GM19452 (cell line): ENCODE measurements at regions not wholly inside any gene's neighbourhood (a gene's known extent, or its start where the extent isn't known, plus 50 kb on each side); places are given as distances from the start of the nearest gene placed in this dataset.
"Not testable (repeated sequence)": the region's sequence is repeated elsewhere in the genome, so short reads cannot be mapped to it uniquely, and the experiment has no call there.

Source experiments
- ATAC-seq: cut with Tn5 transposase; IDR thresholded peaks from one replicate; pipeline ENCODE4 v1.9.1; 2021; ENCODE audit not compliant: unreplicated experiment

GRCh38 chr12:72148709-72149108 lies 123.5 kb upstream of the TRHDE start:
- no peak for ATAC-seq

DNA sequence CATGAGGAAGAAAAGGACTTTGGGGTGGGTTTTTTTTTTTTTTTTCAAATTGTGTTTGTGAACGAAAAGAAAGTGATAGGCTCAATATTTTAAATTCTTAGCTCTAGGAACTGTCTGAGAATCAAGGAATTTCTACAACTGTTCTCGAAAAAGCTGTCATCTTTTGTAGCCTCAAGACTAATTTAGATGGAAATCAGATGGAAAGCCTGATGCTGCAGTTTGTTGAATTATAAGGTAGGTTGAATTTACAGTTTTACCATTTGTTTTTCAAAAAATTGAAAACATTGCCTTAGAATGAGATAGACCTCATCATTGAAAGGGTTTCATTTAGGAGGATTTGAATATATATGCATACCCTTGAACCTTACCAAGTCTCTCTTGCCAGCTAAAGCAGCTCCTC lies 109.3 kb upstream of the TRHDE start:
- no peak for ATAC-seq

- no peak for ATAC-seq
These were observed 103.3 kb upstream of the TRHDE start for GRCh38 chr12:72168851-72169250.

DNA sequence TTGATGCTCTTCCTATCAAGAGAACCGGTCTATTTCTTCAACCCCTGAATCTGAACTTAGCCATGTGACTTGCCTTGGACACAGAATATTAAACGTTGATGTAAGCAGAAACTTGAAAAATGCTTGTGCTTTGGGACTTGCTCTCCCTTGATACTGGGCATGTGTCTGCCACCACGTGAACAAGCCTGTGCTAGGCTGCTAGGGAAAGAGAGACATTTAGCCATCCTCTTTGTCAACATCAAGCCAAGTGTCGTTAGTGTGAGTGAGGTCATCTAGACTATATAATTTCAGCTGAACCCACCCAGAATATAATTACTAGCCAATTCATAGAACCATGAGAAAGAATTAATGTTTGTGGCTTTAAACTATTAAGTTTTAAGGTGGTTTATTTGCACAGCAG lies 98.2 kb upstream of the TRHDE start:
- ATAC-seq = no peak

GRCh38 chr12:72178244-72178643 lies 93.9 kb upstream of the TRHDE start:
- ATAC-seq = no peak

DNA sequence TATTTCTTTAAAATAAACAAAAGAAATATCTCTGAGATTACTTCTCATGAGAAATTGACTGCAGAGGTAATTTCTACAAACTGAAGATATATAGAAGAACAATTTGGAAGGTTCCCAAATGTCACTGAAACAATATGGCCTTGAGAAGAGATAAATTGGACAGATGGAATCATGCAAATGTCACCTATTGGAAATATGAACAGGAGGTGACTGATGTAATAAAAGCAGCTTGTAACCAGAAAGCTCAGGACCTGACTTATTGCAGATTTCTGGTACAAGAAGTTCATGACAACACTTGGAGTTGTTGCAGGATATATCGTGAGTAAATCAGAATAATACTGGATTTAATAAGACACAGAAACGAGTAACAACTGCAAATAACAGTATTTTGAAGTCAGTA lies 93.3 kb upstream of the TRHDE start:
- no peak for ATAC-seq

DNA sequence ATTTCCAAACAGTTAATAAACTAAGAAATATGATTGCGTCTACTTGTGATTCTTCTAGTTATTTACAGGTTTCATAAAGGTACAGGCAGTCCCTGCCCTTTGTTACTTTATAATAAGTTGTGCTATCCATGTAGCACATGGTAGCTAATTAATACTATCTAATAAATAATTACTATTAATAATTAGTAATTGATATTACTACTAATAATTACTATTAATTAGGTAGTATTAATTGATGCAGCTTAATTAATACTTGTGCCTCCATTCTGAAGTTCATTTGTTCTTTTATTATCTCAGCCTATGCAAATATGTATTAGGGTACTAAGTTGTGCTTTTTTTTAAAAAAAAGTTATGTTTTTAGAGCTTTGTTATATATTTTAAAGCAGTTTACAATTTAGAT lies 92.3 kb upstream of the TRHDE start:
- ATAC-seq = no peak

GRCh38 chr12:72184971-72185533 lies 87.1 kb upstream of the TRHDE start:
- ATAC-seq = not testable (repeated sequence)

DNA sequence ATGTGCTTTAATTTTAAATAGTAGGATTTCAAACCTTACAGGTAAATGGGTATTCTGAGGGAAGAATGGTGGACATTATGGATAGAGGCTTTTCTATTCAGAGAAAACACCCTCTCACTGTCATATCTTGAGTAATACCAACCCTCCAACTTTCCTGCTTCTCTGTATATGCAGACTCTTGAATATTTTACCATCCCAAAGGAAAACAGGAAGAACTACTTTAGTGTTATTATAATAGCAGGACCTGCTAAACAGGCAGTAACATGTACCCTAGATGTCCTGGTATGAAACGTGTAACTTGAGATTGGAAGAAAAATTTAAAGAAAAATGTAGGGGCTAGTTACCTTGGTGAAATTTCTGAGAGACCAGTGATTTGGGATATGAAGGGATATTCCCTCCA lies 82.9 kb upstream of the TRHDE start:
- ATAC-seq = no peak

GRCh38 chr12:72191761-72192160 lies 80.4 kb upstream of the TRHDE start:
- no peak for ATAC-seq

DNA sequence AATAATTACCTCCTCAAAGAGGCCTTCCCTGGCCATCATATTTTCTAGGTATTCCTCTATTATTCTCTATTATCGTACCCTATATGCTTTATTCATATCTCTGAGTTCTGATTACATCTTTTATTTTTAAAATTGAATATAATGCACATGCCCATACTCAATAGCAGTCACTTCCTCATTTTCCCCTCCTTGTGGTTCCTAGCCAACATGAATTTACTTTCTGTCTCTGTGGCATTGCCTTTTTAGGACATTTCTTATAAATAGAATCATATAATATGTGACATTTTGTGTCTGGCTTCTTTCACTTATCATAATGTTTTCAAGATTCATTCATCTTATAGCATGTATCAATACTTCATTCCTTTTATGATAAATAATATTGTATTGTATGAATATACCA lies 74.4 kb upstream of the TRHDE start:
- no peak for ATAC-seq

- no peak for ATAC-seq
These were observed 70.7 kb upstream of the TRHDE start for GRCh38 chr12:72201457-72201856.

DNA sequence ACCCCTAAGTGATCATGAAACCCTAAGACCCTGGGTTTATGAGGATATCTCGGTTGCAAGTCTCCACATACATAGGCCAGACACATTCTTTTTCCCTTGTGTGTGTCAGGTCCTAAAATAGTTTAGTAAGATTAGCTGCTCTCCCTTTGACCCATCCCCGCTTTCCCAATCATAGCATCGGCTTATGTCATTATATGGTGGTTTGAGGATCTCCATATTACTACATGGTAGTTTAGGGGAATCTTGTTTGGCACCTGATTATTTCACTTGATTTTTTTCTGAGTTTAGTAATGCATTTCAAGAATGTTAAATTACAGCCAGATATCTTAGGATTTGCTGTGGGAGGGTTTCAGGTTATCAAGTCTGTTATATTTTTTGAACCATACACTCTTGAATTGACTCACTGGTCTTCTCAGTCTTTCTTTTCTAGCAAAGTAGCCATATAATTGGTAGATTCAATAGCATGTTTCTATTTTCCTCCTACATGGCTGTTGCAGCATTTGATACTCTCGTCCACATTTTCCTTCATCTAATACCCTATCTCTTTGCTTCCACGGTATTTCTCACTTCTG lies 68.3 kb upstream of the TRHDE start:
- ATAC-seq = no peak

DNA sequence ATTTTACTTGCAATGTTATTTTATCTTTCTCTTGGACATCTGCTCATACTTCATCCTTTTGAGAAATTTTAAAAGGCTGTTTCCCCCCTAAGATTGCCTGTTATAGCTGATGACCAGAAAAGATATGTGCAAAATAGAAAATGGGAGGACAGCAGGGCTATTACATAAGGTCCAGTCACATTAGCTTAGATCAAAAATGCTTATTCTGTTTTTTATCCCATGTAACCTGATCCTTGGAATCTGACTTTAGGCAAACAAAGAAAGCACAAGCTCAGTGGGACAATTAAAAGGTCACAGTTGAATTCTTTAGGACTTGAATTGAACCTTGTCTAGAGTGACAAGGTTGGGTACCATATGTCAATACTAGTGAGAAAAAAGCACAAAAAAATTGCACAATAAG lies 65.1 kb upstream of the TRHDE start:
- no peak for ATAC-seq

DNA sequence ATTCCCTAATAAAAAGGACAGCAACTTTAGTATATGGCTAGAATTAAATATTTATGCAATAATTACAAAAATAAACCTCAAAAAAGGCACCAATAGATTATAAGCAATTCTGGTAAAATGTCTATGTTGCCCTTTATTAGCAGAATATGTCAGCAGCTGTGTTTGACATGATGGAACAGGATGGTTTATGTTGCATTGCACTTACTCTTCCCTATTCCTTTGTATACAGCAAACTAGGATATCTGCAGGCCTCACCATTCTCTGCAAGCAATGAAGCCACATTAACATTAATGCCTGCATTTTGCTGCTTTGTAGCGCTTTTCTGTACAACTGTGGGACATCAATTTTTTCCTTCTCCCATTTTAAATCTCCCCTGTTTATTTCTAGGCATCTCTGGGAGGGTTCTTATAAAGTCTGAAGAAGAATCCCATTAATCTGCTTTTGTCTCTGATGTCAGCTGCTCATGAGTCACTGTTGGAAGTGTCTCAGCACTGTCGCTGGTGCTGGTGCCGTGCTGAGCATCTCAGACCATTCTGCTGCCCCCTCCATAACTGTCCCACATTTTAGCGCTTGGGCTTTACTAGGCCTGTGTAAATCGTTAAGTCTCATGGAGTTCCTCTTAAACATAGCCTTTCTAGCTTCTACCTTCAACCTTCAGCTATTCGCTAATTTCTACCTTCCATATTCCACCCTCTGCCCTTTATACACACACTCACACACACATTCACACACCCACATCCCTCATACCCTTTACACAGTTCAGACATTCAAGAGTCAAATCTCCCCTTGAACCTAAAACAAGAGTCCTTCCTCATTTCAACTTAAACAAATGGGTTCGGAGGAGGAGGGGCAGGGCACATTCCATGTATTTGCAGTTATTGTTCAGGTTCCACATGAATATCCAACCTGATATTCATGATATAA lies 64.4 kb upstream of the TRHDE start:
- no peak for ATAC-seq

- no peak for ATAC-seq
These were observed 63.1 kb upstream of the TRHDE start for GRCh38 chr12:72209086-72209485.

DNA sequence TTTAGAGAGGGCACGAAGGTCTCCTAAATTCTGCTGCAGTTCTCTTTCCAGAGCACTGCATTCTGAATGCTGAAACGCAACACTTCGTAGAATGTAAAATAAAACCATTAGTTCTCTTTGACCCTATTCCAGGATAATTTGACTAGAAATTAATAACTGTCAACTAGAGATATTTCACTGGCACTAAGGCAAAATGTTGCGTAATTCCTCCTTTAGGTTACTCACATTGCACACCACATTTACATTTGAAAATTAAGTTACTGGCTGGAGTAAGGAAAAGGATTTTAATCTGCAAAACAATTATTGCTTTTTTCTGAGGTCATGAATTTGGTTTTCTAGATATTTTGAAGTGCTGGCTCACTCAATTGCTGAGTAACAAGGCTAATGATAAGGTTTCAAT lies 58.0 kb upstream of the TRHDE start:
- no peak for ATAC-seq

DNA sequence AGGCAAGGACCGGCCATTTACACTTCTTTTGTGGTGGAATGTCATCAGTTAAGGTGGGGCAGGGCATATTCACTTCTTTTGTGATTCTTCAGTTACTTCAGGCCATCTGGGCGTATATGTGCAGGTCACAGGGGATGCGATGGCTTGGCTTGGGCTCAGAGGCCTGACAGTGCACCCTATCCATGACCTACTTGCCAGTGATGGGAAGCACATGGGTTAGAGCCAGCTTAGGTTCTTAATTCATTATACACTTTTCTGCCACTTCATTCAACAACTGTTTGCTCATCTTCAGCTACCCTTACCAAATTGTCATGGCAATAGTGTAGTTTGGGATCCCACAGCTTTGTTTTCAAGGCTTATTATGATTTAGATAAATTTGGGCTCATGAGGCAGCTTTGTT lies 56.9 kb upstream of the TRHDE start:
- not testable (repeated sequence) for ATAC-seq

GRCh38 chr12:72219937-72220336 lies 52.2 kb upstream of the TRHDE start:
- ATAC-seq = no peak
